GM12878 (cell line): ENCODE measurements at regions not wholly inside any gene's neighbourhood (a gene's known extent, or its start where the extent isn't known, plus 50 kb on each side); places are given as distances from the start of the nearest gene placed in this dataset.

Source experiments
- ATAC-seq: fragments of 200-7000 bp; cut with Tn5 transposase; 3 replicates; pipeline ENCODE4 v1.9.1; 2020; ENCODE audit warnings: mild to moderate bottlenecking, moderate library complexity
- BruUV-seq: library from RNA; stranded (reverse); fragments of 400-500 nt; replicated peaks from 2 replicates; lab custom pipeline; 2021; lab: Mats Ljungman, UMichigan
- CTCF ChIA-PET: fragments of 300-600 bp; sonication (Branson Sonifier 250); formaldehyde crosslinking; extraction: SDS; loops from one replicate; lab custom pipeline; 2021; ENCODE audit warnings: inconsistent platforms; lab: Yijun Ruan, JAX
- POLR2A ChIA-PET: fragments of 350-600 bp; formaldehyde crosslinking; extraction: SDS; loops from one replicate; lab custom pipeline; 2021; ENCODE audit warnings: inconsistent platforms; lab: Charles Lee
- RAD21 ChIA-PET: fragments of 300-600 bp; sonication (Branson Sonifier 250); formaldehyde crosslinking; loops from one replicate; lab custom pipeline; 2023; ENCODE audit warnings: antibody characterized with exemption; ENCODE audit not compliant: unreplicated experiment; lab: Charles Lee
- SMC1A ChIA-PET: fragments of 300-600 bp; sonication (Branson Sonifier 250); formaldehyde crosslinking; loops from one replicate; lab custom pipeline; 2023; ENCODE audit not compliant: unreplicated experiment, uncharacterized antibody; lab: Charles Lee
- DNase-seq: peaks from one replicate; pipeline ENCODE4 v3.0.0-alpha.2; 2011; ENCODE audit warnings: low read depth, low spot score
- FAIRE-seq: peaks from 3 replicates; lab custom pipeline; 2011; peaks lifted over from hg19 to GRCh38; lab: Jason Lieb, UNC
- H2AFZ ChIP-seq: 2 replicates; pipeline ENCODE4 v1.6.0; 2011; ENCODE audit warnings: low read depth, low read length, control low read depth; ENCODE audit not compliant: control insufficient read depth
- H3K27ac ChIP-seq: 2 replicates; pipeline ENCODE4 v1.5.1; 2011; ENCODE audit warnings: control low read depth; ENCODE audit not compliant: control insufficient read depth, insufficient read depth
- H3K27me3 ChIP-seq, 2 experiments: replicated peaks in 1 of 2; 2 replicates each; pipeline versions ENCODE4 v1.6.0 to v1.6.1; 2011; ENCODE audit warnings: low read length in 1 of 2; ENCODE audit not compliant: control insufficient read depth in 2 of 2, insufficient read depth in 2 of 2
- H3K36me3 ChIP-seq, 2 experiments: 2 replicates each; pipeline ENCODE4 v1.5.1; 2011; ENCODE audit warnings: low read length in 1 of 2; ENCODE audit not compliant: control insufficient read depth in 2 of 2, insufficient read depth in 2 of 2
- H3K4me1 ChIP-seq: 2 replicates; pipeline ENCODE4 v1.6.1; 2011; ENCODE audit warnings: mild to moderate bottlenecking, low read length, moderate library complexity, mixed read lengths; ENCODE audit not compliant: control insufficient read depth, insufficient read depth
- H3K4me2 ChIP-seq: 2 replicates; pipeline ENCODE4 v1.6.0; 2011; ENCODE audit warnings: control low read depth; ENCODE audit not compliant: control insufficient read depth, insufficient read depth
- H3K4me3 ChIP-seq: fragments of 200-600 bp; sonication (generic); 2 replicates; pipeline ENCODE4 v1.5.1; 2016
- H3K79me2 ChIP-seq: 2 replicates; pipeline ENCODE4 v1.6.0; 2011; ENCODE audit warnings: low read length; ENCODE audit not compliant: control insufficient read depth, insufficient read depth
- H3K9ac ChIP-seq: 2 replicates; pipeline ENCODE4 v1.8.0; 2011; ENCODE audit warnings: low read length, control low read depth, mixed read lengths; ENCODE audit not compliant: control insufficient read depth, insufficient read depth
- H3K9me3 ChIP-seq: replicated peaks from 3 replicates; pipeline ENCODE4 v1.5.1; 2011; ENCODE audit warnings: mild to moderate bottlenecking, low read length; ENCODE audit not compliant: control insufficient read depth, insufficient read depth
- H4K20me1 ChIP-seq: 2 replicates; pipeline ENCODE4 v1.6.0; 2011; ENCODE audit not compliant: control insufficient read depth, insufficient read depth
- ATF7 ChIP-seq: fragments of 450-650 bp; IDR thresholded peaks from 2 replicates; pipeline ENCODE4 v1.6.1; 2016; ENCODE audit warnings: low read depth, mild to moderate bottlenecking
- BACH1 ChIP-seq: fragments of 450-650 bp; IDR thresholded peaks from 2 replicates; pipeline ENCODE4 v1.6.1; 2017; ENCODE audit warnings: mild to moderate bottlenecking, borderline replicate concordance
- EGR1 ChIP-seq, 2 experiments: IDR thresholded peaks; 1 replicate in 1 of 2; 2 replicates in 1 of 2; pipeline ENCODE4 v1.6.1; 2011 to 2012; ENCODE audit warnings: low read depth in 2 of 2, low read length in 2 of 2, borderline replicate concordance in 1 of 2, mild to moderate bottlenecking in 1 of 2, moderate library complexity in 1 of 2
- ESRRA ChIP-seq: IDR thresholded peaks from 2 replicates; pipeline ENCODE4 v1.6.1; 2012; ENCODE audit warnings: mild to moderate bottlenecking, low read length, improper control_type of control experiment
- EZH2 ChIP-seq: IDR thresholded peaks from 2 replicates; pipeline ENCODE4 v1.6.1; 2012; ENCODE audit warnings: low read depth, mild to moderate bottlenecking, control low read depth, inconsistent platforms, low read length, borderline replicate concordance; ENCODE audit not compliant: control insufficient read depth
- HDAC2 ChIP-seq: fragments of 200-600 bp; sonication (generic); IDR thresholded peaks from 2 replicates; pipeline ENCODE4 v1.6.1; 2017
- HDAC6 ChIP-seq: fragments of 200-600 bp; sonication (generic); IDR thresholded peaks from one replicate; pipeline ENCODE4 v1.8.0; 2017; ENCODE audit warnings: antibody characterized with exemption; ENCODE audit not compliant: unreplicated experiment
- PAX5 ChIP-seq: IDR thresholded peaks from 2 replicates; pipeline ENCODE4 v1.6.1; 2011; ENCODE audit warnings: low read depth, low read length, borderline replicate concordance
- PBX3 ChIP-seq: IDR thresholded peaks from 2 replicates; pipeline ENCODE4 v1.6.1; 2011; ENCODE audit warnings: mild to moderate bottlenecking, low read depth, low read length, moderate library complexity; ENCODE audit not compliant: insufficient replicate concordance
- STAT1 ChIP-seq: fragments of 450-650 bp; conservative IDR thresholded peaks from 2 replicates; pipeline ENCODE4 v1.6.1; 2014; ENCODE audit warnings: antibody characterized with exemption, mild to moderate bottlenecking
- USF2 ChIP-seq: IDR thresholded peaks from 2 replicates; pipeline ENCODE4 v1.6.1; 2011; ENCODE audit warnings: low read depth, low read length, improper control_type of control experiment, borderline replicate concordance
- ZNF622 ChIP-seq: fragments of 450-650 bp; IDR thresholded peaks from 2 replicates; pipeline ENCODE4 v1.6.1; 2017; ENCODE audit warnings: mild to moderate bottlenecking, inconsistent platforms
- ZZZ3 ChIP-seq: IDR thresholded peaks from 2 replicates; pipeline ENCODE4 v1.6.1; 2011; ENCODE audit warnings: low read depth; ENCODE audit not compliant: control insufficient read depth, insufficient read length
- WGBS: methylation state at CpG from one replicate; pipeline ENCODE4 v1.1.6; 2016; ENCODE audit warnings: low lambda C conversion rate; ENCODE audit not compliant: insufficient replicate concordance, insufficient coverage; ENCODE audit errors: missing lambda C conversion rate; 5-methylcytosine and 5-hydroxymethylcytosine counted together
- in situ Hi-C: fragments of 300-500 bp; cut with MboI; formaldehyde crosslinking; loops from 9 replicates; pipeline ENCODE4 v1.14.3; 2018; ENCODE audit warnings: mixed read lengths
- intact Hi-C: fragments of 100-400 bp; cut with micrococcal nuclease; formaldehyde crosslinking; loops from one replicate; pipeline ENCODE4 v1.14.2; 2022; ENCODE audit not compliant: unreplicated experiment
- TF ChIP-seq, protein P1 (sequence below): IDR thresholded peaks from 2 replicates; pipeline ENCODE4 v1.6.1; 2012; ENCODE audit warnings: improper control_type of control experiment, low read depth, low read length; ENCODE audit not compliant: insufficient replicate concordance
- TF ChIP-seq, protein P2 (sequence below): fragments of 450-650 bp; IDR thresholded peaks from 2 replicates; pipeline ENCODE4 v1.6.1; 2016; ENCODE audit warnings: mild to moderate bottlenecking

- intact Hi-C loops = no loop called here
- ChIA-PET RAD21 (no interaction called here), POLR2A (no interaction called here), CTCF (no interaction called here), SMC1A (no interaction called here)
- H3K27ac ChIP-seq = no peak overlapping the region
- in situ Hi-C loops = no loop called here
- no peaks in the 10 kb centered on the region for H3K4me1 ChIP-seq
- no peaks in the 10 kb centered on the region for H3K36me3 ChIP-seq
- peaks cover 0 to 4% of the 10 kb centered on the region in 2 experiments; a peak in 1 of 4 replicates for H3K27me3 ChIP-seq
- ATAC-seq (no peak), FAIRE-seq (no peak), DNase-seq (no peak)
- H2AFZ ChIP-seq = no peak overlapping the region
- 29% methylated on average over 7 of the region's 7 CpGs for WGBS
- H3K9me3 ChIP-seq = no peaks in the 10 kb centered on the region
- no peak overlapping the region for H3K4me2 ChIP-seq
- no TSS peak for BruUV-seq
- H3K9ac ChIP-seq = no peak overlapping the region
- TF ChIP-seq HDAC2 (no peak), USF2 (no peak), PBX3 (no peak), HDAC6 (no peak), BACH1 (no peak), ZZZ3 (no peak), STAT1 (no peak), ATF7 (no peak), ESRRA (no peak), EZH2 (no peak), PAX5 (no peak), ZNF622 (no peak), EGR1 (IDR thresholded peaks at IDR 0.05; ENCODE audit: borderline replicate concordance in 1 of 2, low read depth in 2 of 2, low read length in 2 of 2) (no peak)
- TF ChIP-seq, protein P1, sequence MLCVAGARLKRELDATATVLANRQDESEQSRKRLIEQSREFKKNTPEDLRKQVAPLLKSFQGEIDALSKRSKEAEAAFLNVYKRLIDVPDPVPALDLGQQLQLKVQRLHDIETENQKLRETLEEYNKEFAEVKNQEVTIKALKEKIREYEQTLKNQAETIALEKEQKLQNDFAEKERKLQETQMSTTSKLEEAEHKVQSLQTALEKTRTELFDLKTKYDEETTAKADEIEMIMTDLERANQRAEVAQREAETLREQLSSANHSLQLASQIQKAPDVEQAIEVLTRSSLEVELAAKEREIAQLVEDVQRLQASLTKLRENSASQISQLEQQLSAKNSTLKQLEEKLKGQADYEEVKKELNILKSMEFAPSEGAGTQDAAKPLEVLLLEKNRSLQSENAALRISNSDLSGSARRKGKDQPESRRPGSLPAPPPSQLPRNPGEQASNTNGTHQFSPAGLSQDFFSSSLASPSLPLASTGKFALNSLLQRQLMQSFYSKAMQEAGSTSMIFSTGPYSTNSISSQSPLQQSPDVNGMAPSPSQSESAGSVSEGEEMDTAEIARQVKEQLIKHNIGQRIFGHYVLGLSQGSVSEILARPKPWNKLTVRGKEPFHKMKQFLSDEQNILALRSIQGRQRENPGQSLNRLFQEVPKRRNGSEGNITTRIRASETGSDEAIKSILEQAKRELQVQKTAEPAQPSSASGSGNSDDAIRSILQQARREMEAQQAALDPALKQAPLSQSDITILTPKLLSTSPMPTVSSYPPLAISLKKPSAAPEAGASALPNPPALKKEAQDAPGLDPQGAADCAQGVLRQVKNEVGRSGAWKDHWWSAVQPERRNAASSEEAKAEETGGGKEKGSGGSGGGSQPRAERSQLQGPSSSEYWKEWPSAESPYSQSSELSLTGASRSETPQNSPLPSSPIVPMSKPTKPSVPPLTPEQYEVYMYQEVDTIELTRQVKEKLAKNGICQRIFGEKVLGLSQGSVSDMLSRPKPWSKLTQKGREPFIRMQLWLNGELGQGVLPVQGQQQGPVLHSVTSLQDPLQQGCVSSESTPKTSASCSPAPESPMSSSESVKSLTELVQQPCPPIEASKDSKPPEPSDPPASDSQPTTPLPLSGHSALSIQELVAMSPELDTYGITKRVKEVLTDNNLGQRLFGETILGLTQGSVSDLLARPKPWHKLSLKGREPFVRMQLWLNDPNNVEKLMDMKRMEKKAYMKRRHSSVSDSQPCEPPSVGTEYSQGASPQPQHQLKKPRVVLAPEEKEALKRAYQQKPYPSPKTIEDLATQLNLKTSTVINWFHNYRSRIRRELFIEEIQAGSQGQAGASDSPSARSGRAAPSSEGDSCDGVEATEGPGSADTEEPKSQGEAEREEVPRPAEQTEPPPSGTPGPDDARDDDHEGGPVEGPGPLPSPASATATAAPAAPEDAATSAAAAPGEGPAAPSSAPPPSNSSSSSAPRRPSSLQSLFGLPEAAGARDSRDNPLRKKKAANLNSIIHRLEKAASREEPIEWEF = no peak
- TF ChIP-seq, protein P2, sequence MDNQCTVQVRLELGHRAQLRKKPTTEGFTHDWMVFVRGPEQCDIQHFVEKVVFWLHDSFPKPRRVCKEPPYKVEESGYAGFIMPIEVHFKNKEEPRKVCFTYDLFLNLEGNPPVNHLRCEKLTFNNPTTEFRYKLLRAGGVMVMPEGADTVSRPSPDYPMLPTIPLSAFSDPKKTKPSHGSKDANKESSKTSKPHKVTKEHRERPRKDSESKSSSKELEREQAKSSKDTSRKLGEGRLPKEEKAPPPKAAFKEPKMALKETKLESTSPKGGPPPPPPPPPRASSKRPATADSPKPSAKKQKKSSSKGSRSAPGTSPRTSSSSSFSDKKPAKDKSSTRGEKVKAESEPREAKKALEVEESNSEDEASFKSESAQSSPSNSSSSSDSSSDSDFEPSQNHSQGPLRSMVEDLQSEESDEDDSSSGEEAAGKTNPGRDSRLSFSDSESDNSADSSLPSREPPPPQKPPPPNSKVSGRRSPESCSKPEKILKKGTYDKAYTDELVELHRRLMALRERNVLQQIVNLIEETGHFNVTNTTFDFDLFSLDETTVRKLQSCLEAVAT = no peak
- no peaks in the 10 kb centered on the region for H4K20me1 ChIP-seq
- H3K4me3 ChIP-seq = no peak overlapping the region
- H3K79me2 ChIP-seq = no peaks in the 10 kb centered on the region
These were observed 130.6 kb upstream of the SDK2 start for GRCh38 chr17:73774852-73775251.
